ENCODE measurements at regions not wholly inside any gene's neighbourhood (a gene's known extent, or its start where the extent isn't known, plus 50 kb on each side); places are given as distances from the start of the nearest gene placed in this dataset.

DNA sequence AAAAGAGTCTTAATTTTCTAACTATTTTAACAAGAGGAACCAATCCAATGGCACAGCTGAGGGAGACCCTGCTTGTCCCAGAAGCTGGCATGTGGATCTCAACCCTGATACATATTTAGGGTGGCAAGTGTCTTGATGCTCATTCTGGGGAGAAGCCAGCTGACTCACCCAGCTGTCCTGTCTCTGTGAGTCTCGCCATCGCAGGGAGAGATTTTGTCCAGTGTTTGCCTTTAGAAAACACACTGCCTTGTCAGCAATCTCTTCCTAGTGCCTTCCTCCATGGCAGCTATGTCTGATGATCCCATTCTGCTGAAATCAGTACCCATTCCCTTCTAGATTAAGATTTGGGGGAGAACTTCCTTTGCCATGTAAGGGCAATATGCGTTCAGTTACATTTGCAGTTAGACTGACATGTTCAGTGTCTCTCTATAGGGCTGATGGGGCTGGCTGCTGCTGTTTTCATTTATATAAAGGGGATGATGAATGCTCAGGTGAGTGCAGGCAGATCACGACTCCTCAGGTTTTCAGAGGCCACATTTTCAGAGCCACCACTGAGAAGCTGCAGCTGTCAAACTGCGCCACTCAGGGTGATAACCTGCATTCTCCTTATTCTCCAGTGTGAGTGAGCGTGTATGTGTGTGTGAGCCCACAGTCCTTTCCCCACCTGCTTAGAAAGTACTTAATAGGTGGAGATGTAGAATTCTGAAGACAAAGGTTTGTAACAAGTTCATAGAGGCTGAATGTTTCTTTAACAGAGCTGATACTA, 217.0 kb downstream of the GAS1 start:
- Histone ChIP-seq H3K27ac (no peak overlapping the region), H3K36me3 (no peaks in the 10 kb centered on the region), H3K4me3 (no peak overlapping the region), H3K27me3 (no peaks in the 10 kb centered on the region), H3K4me1 (peaks cover 0 to 3% (median 0%) of the 10 kb centered on the region in 4 donors), H3K9me3 (no peaks in the 10 kb centered on the region)
- DNase-seq: no peak
- TF ChIP-seq POLR2A (IDR thresholded peaks at IDR 0.05): no peak
- TF ChIP-seq POLR2AphosphoS5 (IDR thresholded peaks at IDR 0.05): no peak
- no peak for TF ChIP-seq EP300 (IDR thresholded peaks at IDR 0.05)
- TF ChIP-seq, protein P1, sequence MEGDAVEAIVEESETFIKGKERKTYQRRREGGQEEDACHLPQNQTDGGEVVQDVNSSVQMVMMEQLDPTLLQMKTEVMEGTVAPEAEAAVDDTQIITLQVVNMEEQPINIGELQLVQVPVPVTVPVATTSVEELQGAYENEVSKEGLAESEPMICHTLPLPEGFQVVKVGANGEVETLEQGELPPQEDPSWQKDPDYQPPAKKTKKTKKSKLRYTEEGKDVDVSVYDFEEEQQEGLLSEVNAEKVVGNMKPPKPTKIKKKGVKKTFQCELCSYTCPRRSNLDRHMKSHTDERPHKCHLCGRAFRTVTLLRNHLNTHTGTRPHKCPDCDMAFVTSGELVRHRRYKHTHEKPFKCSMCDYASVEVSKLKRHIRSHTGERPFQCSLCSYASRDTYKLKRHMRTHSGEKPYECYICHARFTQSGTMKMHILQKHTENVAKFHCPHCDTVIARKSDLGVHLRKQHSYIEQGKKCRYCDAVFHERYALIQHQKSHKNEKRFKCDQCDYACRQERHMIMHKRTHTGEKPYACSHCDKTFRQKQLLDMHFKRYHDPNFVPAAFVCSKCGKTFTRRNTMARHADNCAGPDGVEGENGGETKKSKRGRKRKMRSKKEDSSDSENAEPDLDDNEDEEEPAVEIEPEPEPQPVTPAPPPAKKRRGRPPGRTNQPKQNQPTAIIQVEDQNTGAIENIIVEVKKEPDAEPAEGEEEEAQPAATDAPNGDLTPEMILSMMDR (IDR thresholded peaks at IDR 0.05): no peak
- ATAC-seq (ENCODE audit: low FRiP score in 2 of 2): no peak
- 90% methylated on average over 5 to 6 of the region's 6 CpGs for WGBS, 2 donors

DNA sequence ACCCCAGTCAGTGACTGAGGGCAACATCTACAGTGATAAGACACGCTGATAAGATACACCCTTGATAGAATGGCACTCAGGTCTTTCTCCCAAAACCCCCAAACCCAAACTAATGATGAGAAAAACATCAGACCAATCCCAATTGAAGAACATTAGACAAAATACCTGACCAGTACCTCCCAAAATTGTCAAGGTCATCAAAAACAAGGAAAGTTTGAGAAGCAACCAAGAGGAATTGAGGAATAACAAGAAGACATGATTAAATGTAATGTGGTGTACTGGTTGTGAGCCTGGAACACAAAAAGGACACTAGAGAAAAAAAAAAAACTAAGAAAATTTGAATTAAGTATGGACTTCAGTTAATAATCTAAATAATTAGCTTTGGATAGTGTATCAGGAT, 222.8 kb downstream of the GAS1 start:
- Histone ChIP-seq H3K4me1 (no peaks in the 10 kb centered on the region), H3K27me3 (no peaks in the 10 kb centered on the region), H3K36me3 (no peaks in the 10 kb centered on the region), H3K4me3 (no peak overlapping the region), H3K9me3 (no peaks in the 10 kb centered on the region), H3K27ac (no peak overlapping the region)
- no peak for ATAC-seq (ENCODE audit: low FRiP score in 2 of 2)
- no peak for TF ChIP-seq EP300 (IDR thresholded peaks at IDR 0.05)
- TF ChIP-seq, protein P1 (IDR thresholded peaks at IDR 0.05): no peak
- TF ChIP-seq POLR2AphosphoS5 (IDR thresholded peaks at IDR 0.05): no peak
- TF ChIP-seq POLR2A (IDR thresholded peaks at IDR 0.05): no peak
- WGBS, 2 donors: 71 to 96% methylated on average over 1 of the region's 1 CpG
- DNase-seq: no peak

DNA sequence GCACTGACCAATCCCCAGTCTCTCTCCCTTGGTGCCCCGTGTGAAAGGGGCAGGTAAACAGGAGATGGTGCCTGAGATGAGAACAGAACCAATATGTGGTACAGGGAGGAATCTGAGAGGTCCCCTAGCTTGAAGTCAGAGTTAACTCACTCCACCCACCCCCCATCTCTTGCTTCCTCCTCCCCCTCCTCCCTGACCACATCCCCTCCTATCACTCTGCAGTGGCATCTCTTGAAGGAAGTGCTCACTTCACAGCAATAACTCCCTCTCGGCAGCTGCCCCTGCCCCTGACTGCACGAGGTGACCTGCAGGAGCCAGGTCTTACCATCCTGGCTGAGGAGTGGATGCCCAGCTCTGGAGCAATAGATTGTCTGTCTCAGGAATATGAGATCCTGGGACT, 224.0 kb downstream of the GAS1 start:
- 14 to 36% methylated on average over 2 to 3 of the region's 3 CpGs for WGBS, 2 donors
- TF ChIP-seq, protein P1 (IDR thresholded peaks at IDR 0.05): no peak
- TF ChIP-seq EP300 (IDR thresholded peaks at IDR 0.05): no peak
- TF ChIP-seq POLR2A (IDR thresholded peaks at IDR 0.05): no peak
- no peak for TF ChIP-seq POLR2AphosphoS5 (IDR thresholded peaks at IDR 0.05)
- no peaks in the 10 kb centered on the region for H3K9me3 ChIP-seq
- ATAC-seq (ENCODE audit: low FRiP score in 2 of 2) (no peak), DNase-seq (no peak)
- no peaks in the 10 kb centered on the region for H3K27me3 ChIP-seq
- no peak overlapping the region for H3K4me3 ChIP-seq
- H3K36me3 ChIP-seq: no peaks in the 10 kb centered on the region
- no peak overlapping the region for H3K27ac ChIP-seq
- no peaks in the 10 kb centered on the region for H3K4me1 ChIP-seq

DNA sequence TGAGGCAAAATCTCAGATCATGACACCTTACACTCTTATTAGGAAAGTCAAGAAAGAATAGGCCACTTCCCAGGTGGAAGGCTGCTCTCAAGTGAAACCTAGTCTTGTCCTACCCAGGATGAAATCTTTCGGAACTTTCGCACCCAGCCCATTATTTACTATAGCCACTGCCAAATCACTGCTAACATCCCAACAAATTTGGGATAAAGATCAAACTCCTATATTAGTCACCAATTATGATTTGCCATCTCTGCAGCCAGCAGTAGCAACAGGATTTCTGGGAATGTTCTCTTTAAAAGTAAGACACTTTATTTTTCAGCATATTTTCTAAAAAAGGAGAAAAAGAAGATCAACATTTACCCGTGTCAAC, 224.6 kb downstream of the GAS1 start:
- H3K4me1 ChIP-seq: no peaks in the 10 kb centered on the region
- H3K27ac ChIP-seq: no peak overlapping the region
- WGBS, 2 donors: 75 to 84% methylated on average over 3 of the region's 3 CpGs
- TF ChIP-seq, protein P1 (IDR thresholded peaks at IDR 0.05): no peak
- no peak for TF ChIP-seq POLR2A (IDR thresholded peaks at IDR 0.05)
- TF ChIP-seq EP300 (IDR thresholded peaks at IDR 0.05): no peak
- no peak for TF ChIP-seq POLR2AphosphoS5 (IDR thresholded peaks at IDR 0.05)
- no peaks in the 10 kb centered on the region for H3K9me3 ChIP-seq
- H3K27me3 ChIP-seq: no peaks in the 10 kb centered on the region
- no peaks in the 10 kb centered on the region for H3K36me3 ChIP-seq
- DNase-seq: no peak
- no peak overlapping the region for H3K4me3 ChIP-seq
- ATAC-seq (ENCODE audit: low FRiP score in 2 of 2): no peak
